Adrenal gland (tissue), 9 donors: ENCODE measurements at regions not wholly inside any gene's neighbourhood (a gene's known extent, or its start where the extent isn't known, plus 50 kb on each side); places are given as distances from the start of the nearest gene placed in this dataset.

Source experiments
- DNase-seq, 7 donors: peaks; one replicate each; pipeline ENCODE4 v3.0.0-alpha.2; 2019 to 2020
- H3K27ac ChIP-seq, 5 donors: fragments of 200-600 bp; sonication (generic) in 4 of 5; 1 replicate in 3 of 5; 2 replicates in 2 of 5; pipeline versions ENCODE4 v1.5.1 to v1.8.0; 2016 to 2020; ENCODE audit warnings: mild to moderate bottlenecking in 1 of 5
- H3K27me3 ChIP-seq: fragments of 200-600 bp; 2 replicates; pipeline ENCODE4 v1.8.0; 2021
- H3K36me3 ChIP-seq, 2 donors: fragments of 200-600 bp; replicated peaks in 1 of 2; 1 replicate in 1 of 2; 2 replicates in 1 of 2; pipeline versions ENCODE4 v1.5.1 to v1.8.0; 2018 to 2022
- H3K4me1 ChIP-seq, 2 donors: fragments of 200-600 bp; replicated peaks in 1 of 2; 1 replicate in 1 of 2; 2 replicates in 1 of 2; pipeline versions ENCODE4 v1.5.1 to v1.8.0; 2018 to 2021
- H3K4me3 ChIP-seq, 4 donors: fragments of 200-600 bp; sonication (generic) in 3 of 4; one replicate each; pipeline ENCODE4 v1.5.1; 2016 to 2018
- H3K9me3 ChIP-seq, 3 donors: fragments of 200-600 bp; sonication (generic) in 1 of 3; replicated peaks in 1 of 3; 1 replicate in 2 of 3; 2 replicates in 1 of 3; pipeline versions ENCODE4 v1.5.1 to v1.8.0; 2016 to 2021
- CTCF ChIP-seq, 6 experiments: fragments of 450-650 bp in 4 of 6; fragments of 200-600 bp in 2 of 6; sonication (generic) in 1 of 6; IDR thresholded peaks; 1 replicate in 5 of 6; 2 replicates in 1 of 6; pipeline versions ENCODE4 v1.5.1 to v1.8.0; 2016 to 2021; ENCODE audit warnings: antibody characterized with exemption in 6 of 6, mild to moderate bottlenecking in 2 of 6, moderate library complexity in 1 of 6
- POLR2A ChIP-seq, 2 donors: fragments of 450-650 bp; IDR thresholded peaks; one replicate each; pipeline ENCODE4 v1.6.1; 2017; ENCODE audit warnings: antibody characterized with exemption in 2 of 2, mild to moderate bottlenecking in 2 of 2, moderate library complexity in 1 of 2
- WGBS, 4 donors: extraction: QIAGEN DNeasy Blood & Tissue Kit in 2 of 4; methylation state at CpG; one replicate each; pipeline versions ENCODE4 v1.1.5 to v1.1.7; 2013 to 2017; 5-methylcytosine and 5-hydroxymethylcytosine counted together
- intact Hi-C, 2 donors: fragments of 100-400 bp; cut with DNase I; formaldehyde crosslinking; loops; one replicate each; pipeline versions ENCODE4 v1.14.1 to v1.15.0; 2022 to 2023
- donor health status: healthy with polysubstance abuse.
- donor health status: Bipolar disorder and iron deficiency.
- donor health status: DM: yes; HTN: yes; CAD: no.
- donor health status: DM: no; HTN: no; CAD: no.
- donor health status: DM: no; HTN: no; CAD: no.

GRCh38 chr2:139730197-139730596 is 950.0 kb upstream of the NXPH2 start:
- Histone ChIP-seq H3K36me3 (no peaks in the 10 kb centered on the region), H3K9me3 (no peaks in the 10 kb centered on the region), H3K27me3 (no peaks in the 10 kb centered on the region), H3K4me1 (no peaks in the 10 kb centered on the region), H3K4me3 (no peak overlapping the region), H3K27ac (no peak overlapping the region)
- no peak for DNase-seq
- WGBS, 4 donors: 71 to 89% (median 84%) methylated on average over 4 of the region's 4 CpGs
- intact Hi-C loops: no loop called here
- no peak for TF ChIP-seq POLR2A (IDR thresholded peaks at IDR 0.05)

GRCh38 chr2:139721411-139721995 is 941.3 kb upstream of the NXPH2 start:
- TF ChIP-seq CTCF (IDR thresholded peaks at IDR 0.05) (no peak), POLR2A (IDR thresholded peaks at IDR 0.05) (no peak)
- H3K36me3 ChIP-seq: no peaks in the 10 kb centered on the region
- no peak overlapping the region for H3K4me3 ChIP-seq
- DNase-seq: no peak
- H3K9me3 ChIP-seq: no peaks in the 10 kb centered on the region
- H3K4me1 ChIP-seq: no peaks in the 10 kb centered on the region
- no peak overlapping the region for H3K27ac ChIP-seq
- H3K27me3 ChIP-seq: no peaks in the 10 kb centered on the region
- intact Hi-C loops: no loop called here
- 56 to 83% (median 74%) methylated on average over 3 of the region's 3 CpGs for WGBS, 4 donors

GRCh38 chr2:139720056-139720455 is 939.9 kb upstream of the NXPH2 start:
- no peak for DNase-seq
- TF ChIP-seq CTCF (IDR thresholded peaks at IDR 0.05): no peak
- TF ChIP-seq POLR2A (IDR thresholded peaks at IDR 0.05): no peak
- Histone ChIP-seq H3K4me3 (no peak overlapping the region), H3K36me3 (no peaks in the 10 kb centered on the region), H3K27ac (no peak overlapping the region), H3K4me1 (no peaks in the 10 kb centered on the region), H3K9me3 (no peaks in the 10 kb centered on the region), H3K27me3 (no peaks in the 10 kb centered on the region)
- intact Hi-C loops: no loop called here
- WGBS, 4 donors: 45 to 55% (median 54%) methylated on average over 3 of the region's 3 CpGs

- Histone ChIP-seq H3K9me3 (no peaks in the 10 kb centered on the region), H3K36me3 (no peaks in the 10 kb centered on the region), H3K4me3 (no peak overlapping the region), H3K27ac (no peak overlapping the region), H3K27me3 (no peaks in the 10 kb centered on the region), H3K4me1 (no peaks in the 10 kb centered on the region)
- intact Hi-C loops: no loop called here
- no peak for DNase-seq
- TF ChIP-seq CTCF (IDR thresholded peaks at IDR 0.05) (no peak), POLR2A (IDR thresholded peaks at IDR 0.05) (no peak)
Observed at GRCh38 chr2:139704606-139705005, 924.4 kb upstream of the NXPH2 start.

GRCh38 chr2:139694327-139694726 is 914.1 kb upstream of the NXPH2 start:
- DNase-seq: no peak
- no peaks in the 10 kb centered on the region for H3K27me3 ChIP-seq
- 40 to 64% (median 46%) methylated on average over 1 of the region's 1 CpG for WGBS, 4 donors
- H3K27ac ChIP-seq: no peak overlapping the region
- no peaks in the 10 kb centered on the region for H3K36me3 ChIP-seq
- H3K9me3 ChIP-seq: no peaks in the 10 kb centered on the region
- no peak overlapping the region for H3K4me3 ChIP-seq
- TF ChIP-seq CTCF (IDR thresholded peaks at IDR 0.05) (no peak), POLR2A (IDR thresholded peaks at IDR 0.05) (no peak)
- intact Hi-C loops: no loop called here
- H3K4me1 ChIP-seq: no peaks in the 10 kb centered on the region
